Fibroblast of lung (primary cell): ENCODE measurements at regions not wholly inside any gene's neighbourhood (a gene's known extent, or its start where the extent isn't known, plus 50 kb on each side); places are given as distances from the start of the nearest gene placed in this dataset.

Source experiments
- EZH2 ChIP-seq: IDR thresholded peaks from 2 replicates; pipeline ENCODE4 v1.5.1; 2012; ENCODE audit warnings: low read length, control low read depth, mild to moderate bottlenecking; ENCODE audit errors: missing control alignments
- TF ChIP-seq, protein P1 (sequence below), 2 donors: IDR thresholded peaks in 1 of 2; conservative IDR thresholded peaks in 1 of 2; 1 replicate in 1 of 2; 2 replicates in 1 of 2; pipeline ENCODE4 v1.5.1; 2011 to 2012; ENCODE audit warnings: low read length in 2 of 2, control low read depth in 1 of 2, inconsistent platforms in 1 of 2, low read depth in 1 of 2, mild to moderate bottlenecking in 1 of 2

DNA sequence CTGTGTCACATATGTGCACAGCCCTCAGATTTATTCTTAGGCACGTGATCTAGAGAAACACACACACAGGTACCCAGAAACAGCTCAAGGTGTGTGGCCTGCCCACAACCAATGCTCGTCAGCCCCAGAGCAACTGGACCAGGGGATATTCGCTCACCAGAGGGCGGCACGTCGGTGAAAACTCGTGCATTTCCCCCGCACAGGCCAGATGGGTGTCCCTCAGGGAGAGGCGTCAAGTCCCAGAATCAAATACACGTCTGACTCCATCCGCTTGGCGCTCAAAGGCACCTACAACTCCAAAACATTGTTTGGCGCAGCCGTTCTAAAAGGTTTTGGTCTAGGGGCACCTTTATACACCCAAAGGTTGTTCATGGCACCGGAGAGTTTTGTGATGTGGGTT lies 429.0 kb downstream of the BRD1 start:
- TF ChIP-seq, protein P1, sequence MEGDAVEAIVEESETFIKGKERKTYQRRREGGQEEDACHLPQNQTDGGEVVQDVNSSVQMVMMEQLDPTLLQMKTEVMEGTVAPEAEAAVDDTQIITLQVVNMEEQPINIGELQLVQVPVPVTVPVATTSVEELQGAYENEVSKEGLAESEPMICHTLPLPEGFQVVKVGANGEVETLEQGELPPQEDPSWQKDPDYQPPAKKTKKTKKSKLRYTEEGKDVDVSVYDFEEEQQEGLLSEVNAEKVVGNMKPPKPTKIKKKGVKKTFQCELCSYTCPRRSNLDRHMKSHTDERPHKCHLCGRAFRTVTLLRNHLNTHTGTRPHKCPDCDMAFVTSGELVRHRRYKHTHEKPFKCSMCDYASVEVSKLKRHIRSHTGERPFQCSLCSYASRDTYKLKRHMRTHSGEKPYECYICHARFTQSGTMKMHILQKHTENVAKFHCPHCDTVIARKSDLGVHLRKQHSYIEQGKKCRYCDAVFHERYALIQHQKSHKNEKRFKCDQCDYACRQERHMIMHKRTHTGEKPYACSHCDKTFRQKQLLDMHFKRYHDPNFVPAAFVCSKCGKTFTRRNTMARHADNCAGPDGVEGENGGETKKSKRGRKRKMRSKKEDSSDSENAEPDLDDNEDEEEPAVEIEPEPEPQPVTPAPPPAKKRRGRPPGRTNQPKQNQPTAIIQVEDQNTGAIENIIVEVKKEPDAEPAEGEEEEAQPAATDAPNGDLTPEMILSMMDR (conservative IDR thresholded peaks at IDR 0.05 in 1 of 2, IDR thresholded peaks at IDR 0.05 in 1 of 2; ENCODE audit: low read depth in 1 of 2, low read length in 2 of 2) = no peak
- TF ChIP-seq EZH2 = no peak
